ENCODE measurements at regions not wholly inside any gene's neighbourhood (a gene's known extent, or its start where the extent isn't known, plus 50 kb on each side); places are given as distances from the start of the nearest gene placed in this dataset.

- H4K20me1 ChIP-seq (ENCODE audit: insufficient read depth, low read length): no peaks in the 10 kb centered on the region
- CTCF ChIA-PET (ENCODE audit: low intra/inter-chr PET ratio, low total read pairs): no interaction called here
- H3K4me1 ChIP-seq (ENCODE audit: insufficient read depth, low read length): no peaks in the 10 kb centered on the region
- H3K79me2 ChIP-seq (ENCODE audit: insufficient read depth, low read length): no peaks in the 10 kb centered on the region
- no peak overlapping the region for H3K9ac ChIP-seq (ENCODE audit: insufficient read depth, low read depth, low read length)
- TF ChIP-seq SRF (IDR thresholded peaks at IDR 0.05; ENCODE audit: low read depth, low read length): no peak
- no peak for TF ChIP-seq ZNF383 (CRISPR knock-in tag; IDR thresholded peaks at IDR 0.05; ENCODE audit: borderline replicate concordance)
- no peak for TF ChIP-seq ZSCAN20 (CRISPR knock-in tag; IDR thresholded peaks at IDR 0.05; ENCODE audit: borderline replicate concordance)
- no peak for TF ChIP-seq POLR2G (IDR thresholded peaks at IDR 0.05; ENCODE audit: low read depth, low read length)
- TF ChIP-seq PHF20 (CRISPR knock-in tag; IDR thresholded peaks at IDR 0.05): no peak
- TF ChIP-seq, protein P1, sequence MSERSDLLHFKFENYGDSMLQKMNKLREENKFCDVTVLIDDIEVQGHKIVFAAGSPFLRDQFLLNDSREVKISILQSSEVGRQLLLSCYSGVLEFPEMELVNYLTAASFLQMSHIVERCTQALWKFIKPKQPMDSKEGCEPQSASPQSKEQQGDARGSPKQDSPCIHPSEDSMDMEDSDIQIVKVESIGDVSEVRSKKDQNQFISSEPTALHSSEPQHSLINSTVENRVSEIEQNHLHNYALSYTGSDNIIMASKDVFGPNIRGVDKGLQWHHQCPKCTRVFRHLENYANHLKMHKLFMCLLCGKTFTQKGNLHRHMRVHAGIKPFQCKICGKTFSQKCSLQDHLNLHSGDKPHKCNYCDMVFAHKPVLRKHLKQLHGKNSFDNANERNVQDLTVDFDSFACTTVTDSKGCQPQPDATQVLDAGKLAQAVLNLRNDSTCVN (CRISPR knock-in tag; IDR thresholded peaks at IDR 0.05; ENCODE audit: borderline replicate concordance): no peak
- TF ChIP-seq ZNF678 (CRISPR knock-in tag; IDR thresholded peaks at IDR 0.05): no peak
- no peak for TF ChIP-seq EHMT2 (IDR thresholded peaks at IDR 0.05; ENCODE audit: borderline replicate concordance, low read depth, low read length)
- TF ChIP-seq ZFY (CRISPR knock-in tag; IDR thresholded peaks at IDR 0.05): no peak
- no peak for TF ChIP-seq ZNF790 (CRISPR knock-in tag; IDR thresholded peaks at IDR 0.05; ENCODE audit: borderline replicate concordance)
- no peak for TF ChIP-seq ZNF572 (CRISPR knock-in tag; IDR thresholded peaks at IDR 0.05)
- no peak for TF ChIP-seq FOXO1 (CRISPR knock-in tag; IDR thresholded peaks at IDR 0.05)
- no TSS peak for BruUV-seq (replicated peaks)
- ATAC-seq (no peak), DNase-seq (ENCODE audit: low spot score) (no peak), FAIRE-seq (no peak)
- POLR2A ChIA-PET: no interaction called here
- 0% methylated on average over 1 of the region's 1 CpG for WGBS (ENCODE audit: low lambda C conversion rate)
- H2AFZ ChIP-seq (ENCODE audit: low read length): no peak overlapping the region
- peaks cover 22% of the 10 kb centered on the region for H3K9me3 ChIP-seq (ENCODE audit: low read length)
- H3K27ac ChIP-seq (ENCODE audit: extremely low read length, insufficient read depth, low read length): no peak overlapping the region
- H3K4me2 ChIP-seq (ENCODE audit: low read depth, low read length): no peak overlapping the region
- intact Hi-C loops (cut with micrococcal nuclease; ENCODE audit: unreplicated experiment) (no loop called here), in situ Hi-C loops (cut with HindIII; ENCODE audit: extremely low pct_ligation_motif_present, low pct_unique_long_range_greater_than_20kb) (no loop called here)
- H3K27me3 ChIP-seq (ENCODE audit: control insufficient read depth in 1 of 2, insufficient read depth in 2 of 2, low read length in 2 of 2): no peaks in the 10 kb centered on the region
- H3K4me3 ChIP-seq (replicated peaks in 1 of 3; ENCODE audit: insufficient read depth in 1 of 3, low read depth in 2 of 3, low read length in 3 of 3): no peak overlapping the region
- no peaks in the 10 kb centered on the region for H3K36me3 ChIP-seq (replicated peaks in 1 of 2; ENCODE audit: control insufficient read depth in 1 of 2, insufficient read depth in 2 of 2, low read length in 2 of 2)
Measured at GRCh38 chr11:37770145-37770544, 1172.1 kb upstream of the RAG2 start.

Data from HepG2 (cell line).